Fibroblast of villous mesenchyme (primary cell): ENCODE measurements at regions not wholly inside any gene's neighbourhood (a gene's known extent, or its start where the extent isn't known, plus 50 kb on each side); places are given as distances from the start of the nearest gene placed in this dataset.
"Not testable (repeated sequence)": the region's sequence is repeated elsewhere in the genome, so short reads cannot be mapped to it uniquely, and the experiment has no call there.

Experiments
- DNase-seq: peaks from one replicate; pipeline ENCODE4 v3.0.0-alpha.2; 2010; ENCODE audit warnings: low read depth
- H3K4me3 ChIP-seq: 2 replicates; pipeline ENCODE4 v1.5.1; 2011; ENCODE audit warnings: low read depth, mild to moderate bottlenecking, low read length
- CTCF ChIP-seq: IDR thresholded peaks from 2 replicates; pipeline ENCODE4 v1.5.1; 2012; ENCODE audit warnings: low read depth, mild to moderate bottlenecking, low read length; ENCODE audit not compliant: insufficient read depth

DNA sequence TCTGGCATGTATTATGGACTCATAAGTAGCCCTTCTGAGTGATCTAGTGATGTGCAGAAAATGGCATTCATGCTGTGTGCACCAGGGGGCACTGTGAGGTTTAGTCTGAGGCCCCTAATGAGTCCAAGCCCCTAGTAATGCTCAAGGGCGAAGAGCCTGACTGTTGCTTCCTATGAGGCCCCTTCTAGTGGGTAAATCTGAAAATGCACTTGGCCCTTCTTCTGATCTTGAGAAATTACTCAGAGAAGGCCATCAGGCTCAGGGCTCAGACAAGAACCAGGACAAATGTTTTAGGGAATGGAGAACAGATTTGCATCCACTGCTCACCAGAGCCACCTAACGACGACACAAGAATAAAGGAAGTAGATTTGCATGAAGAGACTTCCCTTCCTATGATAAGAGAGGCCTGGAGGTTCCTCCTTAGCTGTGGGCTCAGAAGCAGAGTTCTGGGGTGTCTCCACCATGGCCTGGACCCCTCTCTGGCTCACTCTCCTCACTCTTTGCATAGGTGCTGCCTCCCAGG, 75.8 kb downstream of the GGTLC2 start:
- peak; percentile 48 for DNase-seq
- TF ChIP-seq CTCF, result peak; percentile 71
- H3K4me3 ChIP-seq, result no peak overlapping the region

- H3K4me3 ChIP-seq, result no peak overlapping the region
- no peak for TF ChIP-seq CTCF
- DNase-seq, result peak; percentile 30
These were observed 76.4 kb downstream of the GGTLC2 start for GRCh38 chr22:22720724-22721261.

- TF ChIP-seq CTCF, result no peak
- DNase-seq, result peak; percentile 83
- H3K4me3 ChIP-seq, result no peak overlapping the region
These were observed 77.4 kb downstream of the GGTLC2 start for GRCh38 chr22:22721681-22722354.

GRCh38 chr22:22728382-22728781, 84.0 kb downstream of the GGTLC2 start:
- H3K4me3 ChIP-seq, result no peak overlapping the region
- DNase-seq, result no peak
- no peak for TF ChIP-seq CTCF

GRCh38 chr22:22730655-22731373, 86.4 kb downstream of the GGTLC2 start:
- no peak overlapping the region for H3K4me3 ChIP-seq
- no peak for TF ChIP-seq CTCF
- no peak for DNase-seq

- TF ChIP-seq CTCF, result no peak
- H3K4me3 ChIP-seq, result no peak overlapping the region
- DNase-seq, result no peak
These were observed 86.9 kb downstream of the GGTLC2 start for GRCh38 chr22:22731374-22731676.

GRCh38 chr22:22733006-22733405, 88.6 kb downstream of the GGTLC2 start:
- DNase-seq, H3K4me3 ChIP-seq: not testable (repeated sequence)
